OCI-LY7 (cell line): ENCODE measurements at regions not wholly inside any gene's neighbourhood (a gene's known extent, or its start where the extent isn't known, plus 50 kb on each side); places are given as distances from the start of the nearest gene placed in this dataset.

Experiments
- CTCF ChIP-seq: fragments of 200-600 bp; sonication (generic); conservative IDR thresholded peaks from 2 replicates; pipeline ENCODE4 v1.5.1; 2014; ENCODE audit warnings: mild to moderate bottlenecking, antibody characterized with exemption, low read length, moderate library complexity, mixed read lengths
- EZH2phosphoT487 ChIP-seq: fragments of 200-600 bp; sonication (generic); IDR thresholded peaks from 2 replicates; pipeline ENCODE4 v1.6.1; 2018; ENCODE audit warnings: low read depth, borderline replicate concordance, mild to moderate bottlenecking, mixed run types, antibody characterized with exemption, low read length, moderate library complexity, mixed read lengths

DNA sequence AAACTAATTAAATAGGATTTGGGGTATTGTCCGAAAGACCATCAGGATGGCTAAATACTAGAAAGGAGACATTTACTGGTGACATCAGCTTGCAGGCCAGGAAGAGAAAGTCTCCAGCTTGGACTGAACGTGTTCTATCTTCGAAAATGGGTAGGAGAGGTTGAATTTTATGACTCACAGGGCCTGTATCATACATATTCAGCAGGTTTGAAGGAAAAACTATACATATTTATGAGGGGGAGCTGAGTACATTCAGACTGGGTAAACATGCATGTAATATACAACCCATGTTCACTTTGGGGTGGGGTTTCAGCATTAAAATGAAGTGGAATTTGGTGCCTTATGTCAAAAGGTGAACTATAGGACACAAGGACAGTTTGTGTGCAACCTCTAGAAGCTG is 129.3 kb upstream of the CRBN start:
- TF ChIP-seq CTCF (no peak), EZH2phosphoT487 (no peak)
